Left lobe of liver (tissue), 2 donors: ENCODE measurements at regions not wholly inside any gene's neighbourhood (a gene's known extent, or its start where the extent isn't known, plus 50 kb on each side); places are given as distances from the start of the nearest gene placed in this dataset.
"Not testable (repeated sequence)": the region's sequence is repeated elsewhere in the genome, so short reads cannot be mapped to it uniquely, and the experiment has no call there.

Experiments used
- ATAC-seq: fragments of 200-7000 bp; cut with Tn5 transposase; one replicate; pipeline ENCODE4 v1.9.1; 2020; ENCODE audit warnings: mild to moderate bottlenecking, moderate library complexity
- DNase-seq: peaks from one replicate; pipeline ENCODE4 v3.0.0-alpha.2; 2020; ENCODE audit warnings: low spot score
- donor health status: DM: no; HTN: no; CAD: no; lungs with moderate emphysema.
- donor health status: DM: no; HTN: yes; CAD: no.

GRCh38 chr14:56026506-56026905, 91.7 kb upstream of the PELI2 start:
- DNase-seq: no peak
- no peak for ATAC-seq

- no peak for ATAC-seq
Measured at GRCh38 chr14:56027421-56027820, 90.8 kb upstream of the PELI2 start.

GRCh38 chr14:56027916-56028712, 90.1 kb upstream of the PELI2 start:
- ATAC-seq (no peak), DNase-seq (no peak)

More at GRCh38 chr14:56027421-56027820, 90.8 kb upstream of the PELI2 start:
- DNase-seq: no peak

GRCh38 chr14:56036353-56036752, 81.9 kb upstream of the PELI2 start:
- ATAC-seq (no peak), DNase-seq (no peak)

- DNase-seq: no peak
- no peak for ATAC-seq
Measured at GRCh38 chr14:56040121-56040520, 78.1 kb upstream of the PELI2 start.

- DNase-seq (no peak), ATAC-seq (no peak)
Measured at GRCh38 chr14:56044196-56044595, 74.0 kb upstream of the PELI2 start.

GRCh38 chr14:56046546-56046945, 71.7 kb upstream of the PELI2 start:
- ATAC-seq: no peak
- DNase-seq: no peak

GRCh38 chr14:56046996-56047395, 71.2 kb upstream of the PELI2 start:
- ATAC-seq: no peak
- no peak for DNase-seq

GRCh38 chr14:56049536-56049935, 68.7 kb upstream of the PELI2 start:
- ATAC-seq: no peak

GRCh38 chr14:56055511-56055910, 62.7 kb upstream of the PELI2 start:
- DNase-seq (no peak), ATAC-seq (no peak)

More at GRCh38 chr14:56049536-56049935, 68.7 kb upstream of the PELI2 start:
- DNase-seq: no peak

- DNase-seq: no peak
- no peak for ATAC-seq
Measured at GRCh38 chr14:56056031-56056430, 62.2 kb upstream of the PELI2 start.

GRCh38 chr14:56057071-56057741, 61.0 kb upstream of the PELI2 start:
- ATAC-seq (no peak), DNase-seq (no peak)

GRCh38 chr14:56057767-56058166, 60.4 kb upstream of the PELI2 start:
- ATAC-seq: no peak
- no peak for DNase-seq

- DNase-seq (no peak), ATAC-seq (no peak)
Measured at GRCh38 chr14:56059054-56059453, 59.2 kb upstream of the PELI2 start.

GRCh38 chr14:56061051-56061450, 57.2 kb upstream of the PELI2 start:
- no peak for DNase-seq
- ATAC-seq: no peak

GRCh38 chr14:56063131-56063530, 55.1 kb upstream of the PELI2 start:
- DNase-seq: no peak
- no peak for ATAC-seq

- DNase-seq (no peak), ATAC-seq (no peak)
Measured at GRCh38 chr14:56064513-56064912, 53.7 kb upstream of the PELI2 start.

- DNase-seq, ATAC-seq: not testable (repeated sequence)
Measured at GRCh38 chr14:56065199-56065598, 53.0 kb upstream of the PELI2 start.

- no peak for ATAC-seq
- DNase-seq: no peak
Measured at GRCh38 chr14:56065621-56066290, 52.5 kb upstream of the PELI2 start.
